SK-N-MC (cell line): ENCODE measurements at regions not wholly inside any gene's neighbourhood (a gene's known extent, or its start where the extent isn't known, plus 50 kb on each side); places are given as distances from the start of the nearest gene placed in this dataset.

Experiments
- EZH2 ChIP-seq: fragments of 200-600 bp; sonication (generic); IDR thresholded peaks from one replicate; pipeline ENCODE4 v1.6.1; 2017; ENCODE audit warnings: antibody characterized with exemption
- FOXP2 ChIP-seq: optimal IDR thresholded peaks from 2 replicates; pipeline ENCODE3; 2011; ENCODE audit warnings: mild to moderate bottlenecking, moderate library complexity; ENCODE audit not compliant: insufficient read depth; ENCODE audit errors: extremely low read length, control extremely low read depth
- POLR2AphosphoS5 ChIP-seq: IDR thresholded peaks from 2 replicates; pipeline ENCODE4 v1.6.1; 2012; ENCODE audit warnings: mild to moderate bottlenecking, low read depth, low read length, borderline replicate concordance

DNA sequence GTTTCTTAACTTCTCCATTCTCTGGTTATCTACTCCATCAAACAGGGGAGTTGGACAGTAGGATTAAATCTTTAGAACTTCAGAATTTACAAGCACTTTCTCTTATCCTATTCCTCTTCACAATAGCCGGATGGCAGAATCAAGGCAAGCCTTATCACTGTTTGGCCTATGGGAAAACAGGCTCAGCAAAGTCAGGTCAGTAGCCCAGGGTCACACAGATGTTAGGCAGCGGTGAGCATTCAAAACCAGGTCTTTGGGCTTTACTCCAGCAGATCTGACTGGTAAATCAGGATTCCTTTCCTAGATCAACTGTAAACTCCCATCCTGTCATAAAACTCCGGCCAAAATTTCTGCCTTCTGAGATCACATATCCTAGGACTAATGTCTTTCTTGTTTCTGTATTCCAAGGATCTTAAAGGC lies 258.4 kb downstream of the OPA1 start:
- TF ChIP-seq POLR2AphosphoS5 (no peak), EZH2 (no peak), FOXP2 (no peak)
